ENCODE measurements at regions not wholly inside any gene's neighbourhood (a gene's known extent, or its start where the extent isn't known, plus 50 kb on each side); places are given as distances from the start of the nearest gene placed in this dataset.

GRCh38 chr5:92849756-92850155, 731.3 kb downstream of the NR2F1-AS1 start:
- TF ChIP-seq EZH2 (IDR thresholded peaks at IDR 0.05; ENCODE audit: borderline replicate concordance, insufficient read depth, low read length, poor library complexity, severe bottlenecking) = no peak
- TF ChIP-seq, protein P1, sequence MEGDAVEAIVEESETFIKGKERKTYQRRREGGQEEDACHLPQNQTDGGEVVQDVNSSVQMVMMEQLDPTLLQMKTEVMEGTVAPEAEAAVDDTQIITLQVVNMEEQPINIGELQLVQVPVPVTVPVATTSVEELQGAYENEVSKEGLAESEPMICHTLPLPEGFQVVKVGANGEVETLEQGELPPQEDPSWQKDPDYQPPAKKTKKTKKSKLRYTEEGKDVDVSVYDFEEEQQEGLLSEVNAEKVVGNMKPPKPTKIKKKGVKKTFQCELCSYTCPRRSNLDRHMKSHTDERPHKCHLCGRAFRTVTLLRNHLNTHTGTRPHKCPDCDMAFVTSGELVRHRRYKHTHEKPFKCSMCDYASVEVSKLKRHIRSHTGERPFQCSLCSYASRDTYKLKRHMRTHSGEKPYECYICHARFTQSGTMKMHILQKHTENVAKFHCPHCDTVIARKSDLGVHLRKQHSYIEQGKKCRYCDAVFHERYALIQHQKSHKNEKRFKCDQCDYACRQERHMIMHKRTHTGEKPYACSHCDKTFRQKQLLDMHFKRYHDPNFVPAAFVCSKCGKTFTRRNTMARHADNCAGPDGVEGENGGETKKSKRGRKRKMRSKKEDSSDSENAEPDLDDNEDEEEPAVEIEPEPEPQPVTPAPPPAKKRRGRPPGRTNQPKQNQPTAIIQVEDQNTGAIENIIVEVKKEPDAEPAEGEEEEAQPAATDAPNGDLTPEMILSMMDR (IDR thresholded peaks at IDR 0.05; ENCODE audit: poor library complexity, severe bottlenecking) = no peak
- TF ChIP-seq POLR2AphosphoS5 (IDR thresholded peaks at IDR 0.05) = no peak
